ENCODE measurements at regions not wholly inside any gene's neighbourhood (a gene's known extent, or its start where the extent isn't known, plus 50 kb on each side); places are given as distances from the start of the nearest gene placed in this dataset.

GRCh38 chr16:87014112-87014511 lies 303.1 kb downstream of the C16orf95 start:
- TF ChIP-seq, protein P1, sequence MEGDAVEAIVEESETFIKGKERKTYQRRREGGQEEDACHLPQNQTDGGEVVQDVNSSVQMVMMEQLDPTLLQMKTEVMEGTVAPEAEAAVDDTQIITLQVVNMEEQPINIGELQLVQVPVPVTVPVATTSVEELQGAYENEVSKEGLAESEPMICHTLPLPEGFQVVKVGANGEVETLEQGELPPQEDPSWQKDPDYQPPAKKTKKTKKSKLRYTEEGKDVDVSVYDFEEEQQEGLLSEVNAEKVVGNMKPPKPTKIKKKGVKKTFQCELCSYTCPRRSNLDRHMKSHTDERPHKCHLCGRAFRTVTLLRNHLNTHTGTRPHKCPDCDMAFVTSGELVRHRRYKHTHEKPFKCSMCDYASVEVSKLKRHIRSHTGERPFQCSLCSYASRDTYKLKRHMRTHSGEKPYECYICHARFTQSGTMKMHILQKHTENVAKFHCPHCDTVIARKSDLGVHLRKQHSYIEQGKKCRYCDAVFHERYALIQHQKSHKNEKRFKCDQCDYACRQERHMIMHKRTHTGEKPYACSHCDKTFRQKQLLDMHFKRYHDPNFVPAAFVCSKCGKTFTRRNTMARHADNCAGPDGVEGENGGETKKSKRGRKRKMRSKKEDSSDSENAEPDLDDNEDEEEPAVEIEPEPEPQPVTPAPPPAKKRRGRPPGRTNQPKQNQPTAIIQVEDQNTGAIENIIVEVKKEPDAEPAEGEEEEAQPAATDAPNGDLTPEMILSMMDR (IDR thresholded peaks at IDR 0.05; ENCODE audit: low read depth, low read length): no peak
- TF ChIP-seq EZH2phosphoT487 (IDR thresholded peaks at IDR 0.05; ENCODE audit: low read depth): no peak
